Sigmoid colon (tissue), 4 donors: ENCODE measurements at regions not wholly inside any gene's neighbourhood (a gene's known extent, or its start where the extent isn't known, plus 50 kb on each side); places are given as distances from the start of the nearest gene placed in this dataset.

Experiments used
- EP300 ChIP-seq, 4 donors: sonication (generic); formaldehyde crosslinking; IDR thresholded peaks; one replicate each; pipeline ENCODE4 v1.6.1; 2017; ENCODE audit warnings: antibody characterized with exemption in 4 of 4
- POLR2A ChIP-seq, 2 donors: fragments of 450-650 bp; IDR thresholded peaks; one replicate each; pipeline ENCODE4 v1.6.1; 2016; ENCODE audit warnings: antibody characterized with exemption in 2 of 2, mild to moderate bottlenecking in 2 of 2, moderate library complexity in 2 of 2
- TF ChIP-seq, protein P1 (sequence below), 4 experiments: fragments of 450-650 bp in 3 of 4; fragments of 200-600 bp in 1 of 4; IDR thresholded peaks; one replicate each; pipeline ENCODE4 v1.5.1; 2016 to 2019; ENCODE audit warnings: antibody characterized with exemption in 4 of 4, mild to moderate bottlenecking in 3 of 4, moderate library complexity in 2 of 4

DNA sequence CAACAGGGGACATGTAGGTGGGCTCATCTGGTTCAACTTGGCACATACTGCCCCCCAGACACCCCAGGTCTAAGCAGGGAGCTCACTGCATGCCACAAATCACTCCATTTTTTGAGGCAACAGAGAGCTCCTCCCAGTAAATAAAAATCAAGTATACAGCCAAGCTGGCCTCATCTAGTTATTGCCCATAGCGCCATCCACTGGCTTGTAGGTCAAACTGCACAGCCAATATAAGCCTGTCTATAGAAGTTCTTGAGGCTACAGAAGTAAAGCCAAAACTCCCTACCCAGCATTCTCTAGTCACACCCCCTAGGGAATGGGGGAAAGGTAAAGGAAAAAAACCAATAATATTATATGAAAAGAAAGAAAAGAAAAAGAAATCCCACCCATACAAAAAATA is 453.7 kb downstream of the ZNF385D start:
- TF ChIP-seq, protein P1, sequence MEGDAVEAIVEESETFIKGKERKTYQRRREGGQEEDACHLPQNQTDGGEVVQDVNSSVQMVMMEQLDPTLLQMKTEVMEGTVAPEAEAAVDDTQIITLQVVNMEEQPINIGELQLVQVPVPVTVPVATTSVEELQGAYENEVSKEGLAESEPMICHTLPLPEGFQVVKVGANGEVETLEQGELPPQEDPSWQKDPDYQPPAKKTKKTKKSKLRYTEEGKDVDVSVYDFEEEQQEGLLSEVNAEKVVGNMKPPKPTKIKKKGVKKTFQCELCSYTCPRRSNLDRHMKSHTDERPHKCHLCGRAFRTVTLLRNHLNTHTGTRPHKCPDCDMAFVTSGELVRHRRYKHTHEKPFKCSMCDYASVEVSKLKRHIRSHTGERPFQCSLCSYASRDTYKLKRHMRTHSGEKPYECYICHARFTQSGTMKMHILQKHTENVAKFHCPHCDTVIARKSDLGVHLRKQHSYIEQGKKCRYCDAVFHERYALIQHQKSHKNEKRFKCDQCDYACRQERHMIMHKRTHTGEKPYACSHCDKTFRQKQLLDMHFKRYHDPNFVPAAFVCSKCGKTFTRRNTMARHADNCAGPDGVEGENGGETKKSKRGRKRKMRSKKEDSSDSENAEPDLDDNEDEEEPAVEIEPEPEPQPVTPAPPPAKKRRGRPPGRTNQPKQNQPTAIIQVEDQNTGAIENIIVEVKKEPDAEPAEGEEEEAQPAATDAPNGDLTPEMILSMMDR (IDR thresholded peaks at IDR 0.05), result no peak
- TF ChIP-seq POLR2A (IDR thresholded peaks at IDR 0.05) (no peak), EP300 (IDR thresholded peaks at IDR 0.05) (no peak)
